NCI-H1417 (cell line): ENCODE measurements at regions not wholly inside any gene's neighbourhood (a gene's known extent, or its start where the extent isn't known, plus 50 kb on each side); places are given as distances from the start of the nearest gene placed in this dataset.

Experiments used
- DNase-seq, 3 experiments: peaks; one replicate each; lab custom pipeline; 2025; lab: John Stamatoyannopoulos, UW

DNA sequence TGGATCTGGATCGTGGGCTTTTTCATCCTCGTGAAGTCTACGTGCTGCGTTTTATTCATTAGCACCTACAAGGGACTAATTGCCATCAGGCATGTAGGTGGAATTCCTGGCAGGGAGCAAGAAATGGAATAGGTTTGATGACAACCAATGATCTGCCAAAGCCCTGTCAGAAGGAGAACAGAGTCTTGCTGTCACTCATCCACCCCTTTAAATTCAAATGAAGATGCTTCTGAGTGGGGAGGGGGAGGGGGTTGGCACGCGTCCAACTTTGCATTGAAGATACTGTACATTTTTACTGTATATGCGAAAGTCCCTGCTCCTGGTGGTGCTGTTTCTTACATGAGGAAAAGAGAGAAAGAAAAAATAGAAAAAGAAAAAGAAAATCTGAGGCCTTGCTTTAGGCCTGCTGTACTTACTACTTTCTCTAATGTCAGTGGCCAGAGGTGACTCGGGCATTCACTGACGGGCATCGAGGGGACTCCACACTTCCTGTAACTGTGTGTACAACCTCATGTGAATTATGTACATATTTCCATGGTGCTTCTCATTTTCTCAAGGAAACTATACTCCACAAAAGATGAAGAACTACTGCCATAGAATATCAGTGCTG is 569.1 kb downstream of the INHBA start:
- no peak for DNase-seq

DNA sequence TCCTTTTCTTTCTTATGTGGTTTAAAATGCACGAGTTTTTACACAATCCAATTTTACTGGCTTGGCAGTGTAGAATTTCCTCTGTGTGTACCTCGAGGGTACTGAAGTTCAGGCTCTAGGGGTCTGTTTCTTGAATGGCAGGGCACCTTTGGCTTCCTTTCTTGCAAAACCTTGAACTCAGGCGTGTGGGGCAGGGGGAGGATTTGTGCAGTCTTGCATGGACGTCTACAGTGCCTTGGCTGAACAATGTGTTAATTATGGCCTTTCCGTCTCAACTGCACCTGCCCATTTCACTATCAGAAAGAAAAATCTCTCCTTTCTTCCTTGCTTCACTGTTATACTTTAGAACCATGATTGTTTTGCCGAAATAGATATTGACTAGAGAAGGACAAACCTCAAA is 570.9 kb downstream of the INHBA start:
- DNase-seq, result no peak

DNA sequence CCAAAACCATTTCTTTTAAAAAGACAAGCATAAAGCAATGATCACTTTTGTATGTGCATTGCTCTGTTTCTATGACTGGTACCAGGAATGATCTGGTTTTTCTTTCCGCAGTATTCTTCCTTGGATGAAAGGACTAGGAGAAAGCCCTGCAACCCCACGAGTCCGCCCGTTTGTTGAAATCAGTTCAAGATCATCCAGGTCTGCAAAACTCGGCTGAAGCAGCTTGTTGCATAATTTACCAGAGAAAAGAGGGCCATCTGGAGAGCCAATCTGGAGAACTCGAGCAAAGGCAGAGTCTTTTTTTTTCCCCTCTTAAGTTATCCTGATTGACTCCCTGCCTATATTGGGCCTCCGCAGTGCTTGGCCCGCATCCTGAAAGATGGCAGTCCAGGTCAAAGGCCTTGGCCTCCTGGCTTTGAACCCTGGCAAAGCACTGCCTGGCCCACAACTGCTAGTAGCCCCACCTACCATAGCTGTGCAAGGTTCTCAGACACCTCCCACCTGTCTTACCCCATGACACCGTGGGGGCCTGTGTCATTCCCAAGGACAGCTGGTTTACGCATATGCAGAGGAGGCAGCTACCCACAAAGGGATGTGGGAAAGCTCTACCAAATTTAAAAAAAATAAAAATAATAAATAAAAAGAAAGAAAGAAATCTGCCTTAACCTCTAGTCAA is 572.2 kb downstream of the INHBA start:
- no peak for DNase-seq

DNA sequence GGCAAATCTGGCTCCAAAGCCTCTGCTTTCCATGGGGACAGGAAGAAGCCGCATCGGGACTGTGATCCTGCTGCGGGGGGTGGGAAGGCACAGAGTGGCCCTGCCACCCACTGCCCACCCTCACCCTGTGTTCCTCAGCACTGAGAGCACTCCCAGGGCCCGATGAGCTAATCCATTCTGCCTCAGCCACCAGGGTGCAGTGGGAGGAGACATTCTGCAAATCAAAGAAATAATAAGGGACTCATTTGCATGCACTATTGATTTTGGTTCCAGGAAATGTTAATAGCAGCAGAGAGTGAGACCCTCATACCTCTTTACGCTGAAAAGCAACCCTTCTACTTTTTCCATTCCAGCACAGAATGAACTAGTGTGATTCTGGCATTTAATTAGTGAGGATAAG is 572.8 kb downstream of the INHBA start:
- no peak for DNase-seq

GRCh38 chr7:41125343-41125742 is 577.5 kb downstream of the INHBA start:
- no peak for DNase-seq

DNA sequence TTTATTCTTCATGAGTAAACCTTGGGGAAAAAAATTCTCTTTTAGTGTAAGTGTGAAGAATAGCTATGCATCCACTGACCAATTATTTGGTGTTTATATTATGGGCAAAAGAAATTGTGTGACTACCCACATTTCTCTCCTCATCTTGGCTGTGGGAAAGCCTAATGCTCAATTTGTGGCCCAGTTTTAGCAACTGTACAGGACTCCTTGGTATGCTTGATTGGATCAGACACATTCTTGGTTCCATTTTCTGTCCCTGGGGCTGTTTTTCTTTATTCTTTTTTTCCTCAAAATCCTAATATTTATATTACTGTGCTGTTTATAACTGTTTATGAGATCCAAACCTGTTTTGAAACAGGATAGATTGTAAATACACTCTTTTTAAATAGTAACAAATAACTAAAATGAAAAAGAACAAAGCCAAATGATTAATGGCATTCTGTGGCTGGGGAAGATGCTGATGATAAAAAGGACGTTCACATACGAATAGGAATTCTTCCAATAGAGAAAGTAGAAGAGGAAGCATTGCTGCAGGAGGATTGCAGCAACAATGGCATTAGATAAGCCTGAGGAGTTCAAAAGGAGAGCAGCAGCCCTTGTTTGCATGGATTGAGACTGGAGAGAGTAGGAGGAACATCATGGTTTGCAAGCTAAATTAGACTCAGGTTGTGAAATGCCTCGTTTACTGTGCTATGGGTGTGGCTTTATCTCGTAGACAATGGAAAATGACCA is 580.5 kb downstream of the INHBA start:
- DNase-seq, result no peak

- no peak for DNase-seq
Measured at GRCh38 chr7:41121228-41121627, 581.7 kb downstream of the INHBA start.

- no peak for DNase-seq
Measured at GRCh38 chr7:41118486-41118885, 584.4 kb downstream of the INHBA start.

- no peak for DNase-seq
Measured at GRCh38 chr7:41117431-41117830, 585.5 kb downstream of the INHBA start.

GRCh38 chr7:41116817-41117216 is 586.1 kb downstream of the INHBA start:
- DNase-seq, result no peak

DNA sequence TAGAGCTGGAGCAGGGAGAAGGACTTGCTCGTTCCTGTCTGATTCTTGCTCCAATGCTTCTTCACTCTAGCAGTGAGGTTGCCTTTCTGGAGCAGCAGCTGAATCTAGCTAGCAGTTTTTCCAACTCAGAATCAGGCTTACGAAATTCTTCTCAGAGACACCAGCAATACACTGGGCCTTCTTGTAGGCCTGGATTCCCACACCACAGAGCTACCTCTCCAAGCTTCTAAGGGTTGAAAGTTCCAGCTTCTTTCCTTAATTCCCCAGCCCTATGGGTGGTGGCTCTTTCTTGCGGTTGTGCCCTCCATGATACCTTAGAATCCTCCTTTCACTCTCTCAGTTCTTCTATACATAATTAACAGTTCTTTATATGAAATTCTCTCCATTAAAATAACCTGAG is 586.6 kb downstream of the INHBA start:
- DNase-seq, result no peak

- no peak for DNase-seq
Measured at GRCh38 chr7:41114691-41115090, 588.2 kb downstream of the INHBA start.

DNA sequence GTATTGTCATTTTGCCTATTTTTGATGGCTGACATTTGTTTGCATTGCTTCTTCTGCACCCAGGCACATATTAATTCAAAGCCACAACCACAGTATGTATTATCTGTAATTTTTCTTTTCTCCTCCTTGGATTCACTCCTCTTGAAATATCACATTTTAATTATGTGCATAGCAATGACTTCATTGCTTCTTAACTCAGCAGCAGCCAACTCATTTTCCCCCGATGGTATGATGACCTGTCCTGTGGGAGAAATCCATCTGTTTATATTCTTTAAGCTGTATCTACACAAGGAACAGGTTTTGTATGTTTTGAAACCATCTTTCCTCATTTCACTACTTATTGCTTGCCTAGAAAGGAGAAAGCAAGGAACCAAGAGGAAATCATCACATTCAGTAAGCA is 588.8 kb downstream of the INHBA start:
- DNase-seq, result no peak

GRCh38 chr7:41113719-41114118 is 589.2 kb downstream of the INHBA start:
- no peak for DNase-seq

DNA sequence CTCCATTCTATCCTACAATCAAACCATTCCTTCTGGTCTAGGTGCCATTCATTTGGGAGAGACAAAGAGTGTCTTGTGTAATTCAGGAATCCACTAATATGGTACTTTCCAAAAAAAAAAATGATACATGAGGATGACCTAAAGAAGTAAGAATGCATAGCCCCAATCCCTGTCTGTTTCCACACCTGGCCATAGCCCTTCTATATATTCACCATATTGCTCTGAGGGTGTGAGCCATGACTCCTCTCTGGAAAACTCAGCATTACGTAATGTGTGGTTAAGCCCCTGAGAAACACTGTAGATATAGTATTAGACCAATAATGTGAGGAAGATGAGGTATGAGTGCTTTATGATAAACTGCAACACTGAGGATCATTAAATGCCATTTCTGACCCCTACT is 592.7 kb downstream of the INHBA start:
- no peak for DNase-seq

DNA sequence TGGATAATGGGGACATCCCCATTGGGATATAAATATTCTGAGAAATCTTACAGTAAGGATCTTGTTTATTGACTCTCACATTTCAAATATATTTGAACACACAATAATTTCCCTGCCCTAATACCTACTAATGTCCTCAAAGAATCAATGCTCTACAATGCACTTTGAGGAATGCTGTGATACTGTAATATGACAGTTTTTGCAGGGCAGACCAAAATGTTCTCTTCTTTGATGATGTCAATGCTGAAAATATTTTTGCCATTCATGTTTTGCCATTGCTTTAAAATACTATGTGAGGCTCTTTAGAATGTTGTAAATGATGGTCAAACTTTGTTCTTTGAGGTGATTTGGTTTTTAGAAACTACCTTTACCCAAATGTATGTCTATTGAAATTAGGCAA is 594.1 kb downstream of the INHBA start:
- no peak for DNase-seq

GRCh38 chr7:41107938-41108448 is 594.9 kb downstream of the INHBA start:
- no peak for DNase-seq

GRCh38 chr7:41107330-41107937 is 595.5 kb downstream of the INHBA start:
- no peak for DNase-seq

DNA sequence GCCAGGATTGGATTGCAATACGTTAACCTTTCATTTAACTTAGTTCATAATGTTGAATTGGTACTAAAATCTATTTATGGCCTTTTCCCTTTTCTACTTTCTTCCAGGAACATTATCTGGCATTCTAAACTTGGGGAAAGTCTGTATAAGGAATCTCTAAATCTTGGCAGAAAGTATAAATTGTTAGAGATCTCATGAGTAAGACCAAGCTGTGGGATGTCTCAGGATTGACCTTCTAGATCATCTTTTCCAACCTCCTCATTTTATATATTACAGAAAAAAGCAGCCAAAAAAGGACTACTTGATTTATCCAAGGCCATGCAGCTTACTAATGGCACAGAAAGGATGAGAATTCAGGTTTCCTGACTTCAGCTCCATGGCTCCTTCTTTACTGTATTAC is 598.3 kb downstream of the INHBA start:
- no peak for DNase-seq

- no peak for DNase-seq
Measured at GRCh38 chr7:41103331-41103730, 599.6 kb downstream of the INHBA start.

DNA sequence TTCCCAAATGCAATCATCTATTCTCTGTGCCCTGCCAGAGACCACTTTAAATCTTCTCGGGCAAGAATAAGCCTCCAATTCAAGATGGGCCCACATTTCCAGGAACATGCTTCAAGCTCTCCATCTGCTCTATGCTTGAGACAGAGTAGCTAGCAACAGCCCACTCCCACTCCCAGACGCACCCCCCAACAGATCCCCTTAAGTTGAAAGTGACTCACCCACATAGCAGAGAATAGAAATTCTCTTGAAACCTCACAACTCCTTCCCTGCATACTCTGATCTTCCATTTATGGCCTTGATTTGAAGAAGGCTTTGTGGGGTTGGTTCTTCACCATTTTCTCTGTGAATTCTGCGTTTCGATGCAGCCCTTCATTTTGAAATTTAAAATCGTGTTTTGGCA is 604.0 kb downstream of the INHBA start:
- no peak for DNase-seq

DNA sequence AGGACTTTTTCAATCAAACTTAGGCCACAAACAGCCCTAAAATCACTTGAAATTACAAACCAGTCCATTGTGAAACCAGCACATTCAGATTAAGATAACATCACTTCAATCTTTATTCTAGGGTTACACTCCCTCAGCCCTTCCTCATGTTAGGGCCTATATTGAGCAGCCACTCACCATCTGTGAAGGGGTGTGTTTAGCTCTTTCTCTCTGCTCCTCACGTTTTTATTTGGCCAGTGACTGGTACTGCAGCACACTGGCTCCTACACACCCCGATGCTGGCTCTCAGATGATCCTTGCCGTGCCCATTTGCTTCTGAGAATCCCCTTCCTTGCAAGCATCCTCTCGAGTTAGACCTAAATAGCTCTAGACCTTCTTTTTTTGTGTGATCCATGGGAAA is 604.5 kb downstream of the INHBA start:
- no peak for DNase-seq

DNA sequence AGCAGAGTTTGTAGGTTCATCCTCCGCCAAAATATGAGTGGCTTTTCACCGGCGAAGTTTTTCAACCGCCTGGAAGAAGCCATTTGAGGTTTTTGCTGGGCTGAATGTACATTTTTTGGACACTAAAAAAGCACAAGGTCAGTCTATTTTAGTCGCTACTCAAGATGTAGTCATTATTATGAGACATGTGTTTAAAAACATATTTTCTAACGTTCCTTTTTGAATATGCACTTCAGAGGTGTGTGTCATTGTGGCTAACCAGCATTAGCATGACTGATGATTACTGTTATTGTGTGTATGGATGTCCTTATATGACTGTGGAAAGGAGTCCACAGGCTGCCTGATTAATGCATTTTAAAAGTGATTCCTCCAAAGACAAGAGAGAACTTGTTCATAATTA is 605.4 kb downstream of the INHBA start:
- no peak for DNase-seq
